Suprapubic skin (tissue), 4 donors: ENCODE measurements at regions not wholly inside any gene's neighbourhood (a gene's known extent, or its start where the extent isn't known, plus 50 kb on each side); places are given as distances from the start of the nearest gene placed in this dataset.
"Not testable (repeated sequence)": the region's sequence is repeated elsewhere in the genome, so short reads cannot be mapped to it uniquely, and the experiment has no call there.

Source experiments
- DNase-seq, 2 donors: peaks; one replicate each; pipeline ENCODE4 v3.0.0-alpha.2; 2019; ENCODE audit warnings: low spot score in 2 of 2
- H3K27ac ChIP-seq: fragments of 200-600 bp; sonication (generic); one replicate; pipeline ENCODE4 v1.5.1; 2019
- H3K27me3 ChIP-seq: fragments of 200-600 bp; sonication (generic); one replicate; pipeline ENCODE4 v1.5.1; 2019
- H3K36me3 ChIP-seq: fragments of 200-600 bp; sonication (generic); one replicate; pipeline ENCODE4 v1.5.1; 2019
- H3K4me1 ChIP-seq: fragments of 200-600 bp; sonication (generic); one replicate; pipeline ENCODE4 v1.5.1; 2019
- H3K4me3 ChIP-seq: fragments of 200-600 bp; sonication (generic); one replicate; pipeline ENCODE4 v1.5.1; 2019; ENCODE audit warnings: mild to moderate bottlenecking
- H3K9me3 ChIP-seq: fragments of 200-600 bp; sonication (generic); one replicate; pipeline ENCODE4 v1.5.1; 2019
- CTCF ChIP-seq, 2 donors: fragments of 200-600 bp in 1 of 2; fragments of 450-650 bp in 1 of 2; sonication (generic) in 1 of 2; IDR thresholded peaks; one replicate each; pipeline ENCODE4 v1.5.1; 2016 to 2019; ENCODE audit warnings: antibody characterized with exemption in 2 of 2, mild to moderate bottlenecking in 1 of 2, moderate library complexity in 1 of 2
- EP300 ChIP-seq: sonication (generic); formaldehyde crosslinking; IDR thresholded peaks from one replicate; pipeline ENCODE4 v1.6.1; 2017; ENCODE audit warnings: antibody characterized with exemption
- POLR2A ChIP-seq, 2 donors: fragments of 450-650 bp; IDR thresholded peaks; one replicate each; pipeline ENCODE4 v1.6.1; 2017; ENCODE audit warnings: antibody characterized with exemption in 2 of 2, mild to moderate bottlenecking in 2 of 2, moderate library complexity in 2 of 2
- POLR2AphosphoS5 ChIP-seq, 3 donors: sonication (generic); formaldehyde crosslinking; IDR thresholded peaks; one replicate each; pipeline ENCODE4 v1.6.1; 2017; ENCODE audit warnings: antibody characterized with exemption in 3 of 3
- WGBS: methylation state at CpG from one replicate; pipeline ENCODE4 v1.1.5; 2018; 5-methylcytosine and 5-hydroxymethylcytosine counted together

- DNase-seq: no peak
- Histone ChIP-seq H3K9me3 (no peaks in the 10 kb centered on the region), H3K27ac (no peak overlapping the region), H3K36me3 (no peaks in the 10 kb centered on the region), H3K27me3 (no peaks in the 10 kb centered on the region), H3K4me3 (no peak overlapping the region), H3K4me1 (no peaks in the 10 kb centered on the region)
- TF ChIP-seq POLR2AphosphoS5 (IDR thresholded peaks at IDR 0.05) (no peak), EP300 (no peak), POLR2A (IDR thresholded peaks at IDR 0.05) (no peak), CTCF (IDR thresholded peaks at IDR 0.05) (no peak)
- 77% methylated on average over 3 of the region's 3 CpGs for WGBS
Observed at GRCh38 chr1:79501153-79501552, 494.6 kb upstream of the ADGRL4 start.

- Histone ChIP-seq H3K27me3 (no peaks in the 10 kb centered on the region), H3K4me3 (no peak overlapping the region), H3K4me1 (no peaks in the 10 kb centered on the region), H3K27ac (no peak overlapping the region), H3K36me3 (no peaks in the 10 kb centered on the region), H3K9me3 (no peaks in the 10 kb centered on the region)
- no peak for TF ChIP-seq POLR2A (IDR thresholded peaks at IDR 0.05)
- WGBS: 84% methylated on average over 1 of the region's 1 CpG
- no peak for DNase-seq
Observed at GRCh38 chr1:79499541-79499940, 493.0 kb upstream of the ADGRL4 start.

GRCh38 chr1:79497193-79497773, 490.8 kb upstream of the ADGRL4 start:
- H3K27ac ChIP-seq: no peak overlapping the region
- no peaks in the 10 kb centered on the region for H3K36me3 ChIP-seq
- no peak for TF ChIP-seq POLR2A (IDR thresholded peaks at IDR 0.05)
- TF ChIP-seq CTCF (IDR thresholded peaks at IDR 0.05): peak in 1 of 2 donors; percentile 50
- no peaks in the 10 kb centered on the region for H3K27me3 ChIP-seq
- H3K4me1 ChIP-seq: no peaks in the 10 kb centered on the region
- 31% methylated on average over 4 of the region's 4 CpGs for WGBS
- H3K4me3 ChIP-seq: no peak overlapping the region
- no peak for DNase-seq
- no peaks in the 10 kb centered on the region for H3K9me3 ChIP-seq

- Histone ChIP-seq H3K9me3 (no peaks in the 10 kb centered on the region), H3K27ac (no peak overlapping the region), H3K27me3 (no peaks in the 10 kb centered on the region), H3K4me1 (no peaks in the 10 kb centered on the region), H3K4me3 (no peak overlapping the region), H3K36me3 (no peaks in the 10 kb centered on the region)
- DNase-seq: no peak
- WGBS: 76% methylated on average over 2 of the region's 2 CpGs
- TF ChIP-seq CTCF (IDR thresholded peaks at IDR 0.05) (no peak), POLR2A (IDR thresholded peaks at IDR 0.05) (no peak), EP300 (no peak), POLR2AphosphoS5 (IDR thresholded peaks at IDR 0.05) (no peak)
Observed at GRCh38 chr1:79496129-79496528, 489.6 kb upstream of the ADGRL4 start.

GRCh38 chr1:79493702-79494101, 487.2 kb upstream of the ADGRL4 start:
- DNase-seq, H3K9me3 ChIP-seq, H3K4me3 ChIP-seq, H3K4me1 ChIP-seq, H3K27me3 ChIP-seq, H3K36me3 ChIP-seq, H3K27ac ChIP-seq: not testable (repeated sequence)
- 68% methylated on average over 4 of the region's 4 CpGs for WGBS

GRCh38 chr1:79488572-79489121, 482.1 kb upstream of the ADGRL4 start:
- H3K27me3 ChIP-seq, H3K27ac ChIP-seq, H3K4me3 ChIP-seq, H3K9me3 ChIP-seq, DNase-seq, H3K36me3 ChIP-seq, H3K4me1 ChIP-seq: not testable (repeated sequence)
- WGBS: 69% methylated on average over 4 of the region's 4 CpGs

- no peak overlapping the region for H3K27ac ChIP-seq
- H3K4me3 ChIP-seq: no peak overlapping the region
- H3K36me3 ChIP-seq: no peaks in the 10 kb centered on the region
- H3K4me1 ChIP-seq: no peaks in the 10 kb centered on the region
- TF ChIP-seq CTCF (IDR thresholded peaks at IDR 0.05) (no peak), EP300 (no peak), POLR2AphosphoS5 (IDR thresholded peaks at IDR 0.05) (no peak), POLR2A (IDR thresholded peaks at IDR 0.05) (no peak)
- DNase-seq: no peak
- WGBS: 86% methylated on average over 9 of the region's 9 CpGs
- H3K27me3 ChIP-seq: no peaks in the 10 kb centered on the region
- H3K9me3 ChIP-seq: peaks cover 3% of the 10 kb centered on the region
Observed at GRCh38 chr1:79478728-79479373, 472.3 kb upstream of the ADGRL4 start.
